Endothelial cell of umbilical vein (primary cell): ENCODE measurements at regions not wholly inside any gene's neighbourhood (a gene's known extent, or its start where the extent isn't known, plus 50 kb on each side); places are given as distances from the start of the nearest gene placed in this dataset.

ENCODE experiments used
- BruUV-seq: library from RNA; stranded (reverse); fragments of 400-500 nt; replicated peaks from 2 replicates; lab custom pipeline; 2021; lab: Mats Ljungman, UMichigan
- CTCF ChIA-PET: fragments of 300-600, 350-600 bp; sonication (Branson Sonifier 250); formaldehyde crosslinking; loops from one replicate; lab custom pipeline; 2021; ENCODE audit warnings: antibody characterized with exemption, inconsistent platforms; lab: Charles Lee
- POLR2A ChIA-PET: fragments of 300-600, 350-600 bp; sonication (Branson Sonifier 250); formaldehyde crosslinking; loops from one replicate; lab custom pipeline; 2021; ENCODE audit warnings: antibody characterized with exemption, inconsistent platforms; lab: Charles Lee
- DNase-seq: peaks from one replicate; pipeline ENCODE4 v3.0.0-alpha.2; 2011; ENCODE audit warnings: low read depth, low spot score
- FAIRE-seq: peaks from 2 replicates; lab custom pipeline; 2011; peaks lifted over from hg19 to GRCh38; lab: Jason Lieb, UNC
- H2AFZ ChIP-seq: 2 replicates; pipeline ENCODE4 v1.6.0; 2012; ENCODE audit warnings: low read depth, low read length, control low read depth, inconsistent platforms
- H3K27ac ChIP-seq: 2 replicates; pipeline ENCODE4 v1.5.1; 2011; ENCODE audit warnings: low read depth, mild to moderate bottlenecking, control low read depth, low read length, moderate library complexity; ENCODE audit not compliant: insufficient read depth
- H3K27me3 ChIP-seq, 2 experiments: 2 replicates each; pipeline versions ENCODE4 v1.6.0 to v1.6.1; 2011; ENCODE audit warnings: low read length in 2 of 2, mixed read lengths in 1 of 2; ENCODE audit not compliant: control insufficient read depth in 2 of 2, insufficient read depth in 2 of 2
- H3K36me3 ChIP-seq, 2 experiments: 2 replicates in 1 of 2; 3 replicates in 1 of 2; pipeline ENCODE4 v1.5.1; 2011; ENCODE audit warnings: low read length in 2 of 2, mild to moderate bottlenecking in 1 of 2, moderate library complexity in 1 of 2; ENCODE audit not compliant: control insufficient read depth in 2 of 2, insufficient read depth in 2 of 2; ENCODE audit errors: extremely low read depth in 1 of 2
- H3K4me1 ChIP-seq: 3 replicates; pipeline ENCODE4 v1.5.1; 2011; ENCODE audit warnings: mild to moderate bottlenecking, low read length; ENCODE audit not compliant: control insufficient read depth, insufficient read depth; ENCODE audit errors: extremely low read depth
- H3K4me2 ChIP-seq: 2 replicates; pipeline ENCODE4 v1.6.1; 2011; ENCODE audit warnings: low read length, control low read depth, mixed read lengths; ENCODE audit not compliant: insufficient read depth
- H3K4me3 ChIP-seq, 3 experiments: fragments of 200-600 bp in 1 of 3; sonication (generic), shearing (Covaris generic) in 1 of 3; replicated peaks in 1 of 3; 2 replicates each; pipeline ENCODE4 v1.5.1; 2011 to 2016; ENCODE audit warnings: control low read depth in 3 of 3, low read length in 3 of 3, mild to moderate bottlenecking in 2 of 3, inconsistent platforms in 1 of 3, low read depth in 1 of 3, moderate library complexity in 1 of 3; ENCODE audit not compliant: insufficient read depth in 1 of 3
- H3K79me2 ChIP-seq: 2 replicates; pipeline ENCODE4 v1.6.0; 2012; ENCODE audit warnings: low read length, inconsistent platforms; ENCODE audit not compliant: control insufficient read depth, insufficient read depth
- H3K9ac ChIP-seq: replicated peaks from 2 replicates; pipeline ENCODE3; 2011; ENCODE audit warnings: low read length, control low read depth; ENCODE audit not compliant: insufficient read depth; ENCODE audit errors: extremely low read depth
- H3K9me1 ChIP-seq: replicated peaks from 3 replicates; pipeline ENCODE4 v1.6.0; 2011; ENCODE audit warnings: mild to moderate bottlenecking, low read length; ENCODE audit not compliant: control insufficient read depth, insufficient read depth; ENCODE audit errors: extremely low read depth
- H3K9me3 ChIP-seq: replicated peaks from 2 replicates; pipeline ENCODE4 v1.5.1; 2012; ENCODE audit warnings: low read length, inconsistent platforms; ENCODE audit not compliant: control insufficient read depth, insufficient read depth
- H4K20me1 ChIP-seq: replicated peaks from 2 replicates; pipeline ENCODE3; 2011; ENCODE audit warnings: mild to moderate bottlenecking, low read length; ENCODE audit not compliant: control insufficient read depth, insufficient read depth; ENCODE audit errors: extremely low read depth
- CTCF ChIP-seq, 2 donors: IDR thresholded peaks; 1 replicate in 1 of 2; 2 replicates in 1 of 2; pipeline ENCODE4 v1.5.1; 2011; ENCODE audit warnings: low read length in 2 of 2, mild to moderate bottlenecking in 2 of 2, moderate library complexity in 2 of 2, control low read depth in 1 of 2, inconsistent platforms in 1 of 2, low read depth in 1 of 2; ENCODE audit not compliant: insufficient read depth in 1 of 2; ENCODE audit errors: extremely low read depth in 1 of 2
- EZH2 ChIP-seq: IDR thresholded peaks from 2 replicates; pipeline ENCODE4 v1.6.1; 2012; ENCODE audit warnings: borderline replicate concordance, low read depth, mild to moderate bottlenecking, moderate library complexity, low read length, inconsistent platforms; ENCODE audit not compliant: severe bottlenecking
- FOS ChIP-seq: IDR thresholded peaks from 2 replicates; pipeline ENCODE4 v1.6.1; 2011; ENCODE audit warnings: mild to moderate bottlenecking, low read length, moderate library complexity, borderline replicate concordance; ENCODE audit not compliant: insufficient read depth
- GATA2 ChIP-seq: IDR thresholded peaks from 2 replicates; pipeline ENCODE4 v1.7.0; 2011; ENCODE audit warnings: low read depth, mild to moderate bottlenecking, moderate library complexity, mixed read lengths, low read length; ENCODE audit not compliant: insufficient read length, insufficient read depth
- JUN ChIP-seq: IDR thresholded peaks from 2 replicates; pipeline ENCODE4 v1.6.1; 2011; ENCODE audit warnings: borderline replicate concordance, low read depth; ENCODE audit not compliant: insufficient read length, insufficient read depth
- MAX ChIP-seq: IDR thresholded peaks from 2 replicates; pipeline ENCODE4 v1.6.1; 2011; ENCODE audit not compliant: insufficient read depth, insufficient read length
- MYC ChIP-seq: IDR thresholded peaks from one replicate; pipeline ENCODE4 v1.6.1; 2011; ENCODE audit warnings: mild to moderate bottlenecking, low read depth, low read length
- POLR2A ChIP-seq: IDR thresholded peaks from 2 replicates; pipeline ENCODE4 v1.6.1; 2012; ENCODE audit warnings: low read depth, mild to moderate bottlenecking, control low read depth, low read length
- POLR2AphosphoS5 ChIP-seq: IDR thresholded peaks from 2 replicates; pipeline ENCODE4 v1.6.1; 2012; ENCODE audit warnings: low read depth, mild to moderate bottlenecking, control low read depth, low read length, moderate library complexity; ENCODE audit not compliant: insufficient read depth
- dilution Hi-C: fragments of 300-500 bp; cut with MboI; formaldehyde crosslinking; loops from one replicate; pipeline ENCODE4 v1.15.0; 2019; ENCODE audit warnings: low sequenced_read_pairs; ENCODE audit not compliant: extremely low pct_ligation_motif_present
- intact Hi-C: fragments of 100-400 bp; cut with micrococcal nuclease; formaldehyde crosslinking; loops from one replicate; pipeline ENCODE4 v1.10.0; 2022

GRCh38 chr6:126107475-126108166 is 121.3 kb downstream of the TRMT11 start:
- DNase-seq = peak; percentile 38

More at GRCh38 chr6:126107475-126108166, 121.3 kb downstream of the TRMT11 start:
- H3K4me3 ChIP-seq = no peak overlapping the region
- H3K36me3 ChIP-seq = no peaks in the 10 kb centered on the region
- no peaks in the 10 kb centered on the region for H3K4me1 ChIP-seq
- no TSS peak for BruUV-seq
- H3K9me3 ChIP-seq = no peaks in the 10 kb centered on the region
- H2AFZ ChIP-seq = no peak overlapping the region
- intact Hi-C loops = no loop called here
- TF ChIP-seq POLR2A = no peak
- no peak for TF ChIP-seq MAX
- no peak for TF ChIP-seq FOS
- no peak for TF ChIP-seq POLR2AphosphoS5
- no peak for TF ChIP-seq MYC
- TF ChIP-seq JUN = no peak
- no peak for TF ChIP-seq GATA2
- TF ChIP-seq CTCF (IDR thresholded peaks at IDR 0.05; ENCODE audit: extremely low read depth in 1 of 2, insufficient read depth in 1 of 2, low read depth in 1 of 2, low read length in 2 of 2) = no peak
- TF ChIP-seq EZH2 = no peak
- ChIA-PET CTCF (interaction anchor here (1.6 kb wide), 1 partner anchor 77 kb away, joined by 3 read pairs; no protein-coding TSS in a partner anchor), POLR2A (no interaction called here)
- FAIRE-seq = peak; percentile 56
- no peaks in the 10 kb centered on the region for H3K9me1 ChIP-seq
- no peak overlapping the region for H3K9ac ChIP-seq
- H3K27me3 ChIP-seq = no peaks in the 10 kb centered on the region
- no peak overlapping the region for H3K4me2 ChIP-seq
- H4K20me1 ChIP-seq = no peaks in the 10 kb centered on the region
- no peak overlapping the region for H3K27ac ChIP-seq
- no peaks in the 10 kb centered on the region for H3K79me2 ChIP-seq
- dilution Hi-C loops = no loop called here
